PC-9 (cell line): ENCODE measurements at regions not wholly inside any gene's neighbourhood (a gene's known extent, or its start where the extent isn't known, plus 50 kb on each side); places are given as distances from the start of the nearest gene placed in this dataset.

ENCODE experiments used
- EZH2 ChIP-seq: fragments of 200-600 bp; sonication (generic); IDR thresholded peaks from 2 replicates; pipeline ENCODE4 v1.8.0; 2017; ENCODE audit warnings: antibody characterized with exemption, low read depth
- TF ChIP-seq, protein P1 (sequence below): fragments of 200-600 bp; sonication (generic); conservative IDR thresholded peaks from 2 replicates; pipeline ENCODE4 v1.6.1; 2017; ENCODE audit warnings: mixed run types, antibody characterized with exemption, mild to moderate bottlenecking, moderate library complexity

- TF ChIP-seq, protein P1, sequence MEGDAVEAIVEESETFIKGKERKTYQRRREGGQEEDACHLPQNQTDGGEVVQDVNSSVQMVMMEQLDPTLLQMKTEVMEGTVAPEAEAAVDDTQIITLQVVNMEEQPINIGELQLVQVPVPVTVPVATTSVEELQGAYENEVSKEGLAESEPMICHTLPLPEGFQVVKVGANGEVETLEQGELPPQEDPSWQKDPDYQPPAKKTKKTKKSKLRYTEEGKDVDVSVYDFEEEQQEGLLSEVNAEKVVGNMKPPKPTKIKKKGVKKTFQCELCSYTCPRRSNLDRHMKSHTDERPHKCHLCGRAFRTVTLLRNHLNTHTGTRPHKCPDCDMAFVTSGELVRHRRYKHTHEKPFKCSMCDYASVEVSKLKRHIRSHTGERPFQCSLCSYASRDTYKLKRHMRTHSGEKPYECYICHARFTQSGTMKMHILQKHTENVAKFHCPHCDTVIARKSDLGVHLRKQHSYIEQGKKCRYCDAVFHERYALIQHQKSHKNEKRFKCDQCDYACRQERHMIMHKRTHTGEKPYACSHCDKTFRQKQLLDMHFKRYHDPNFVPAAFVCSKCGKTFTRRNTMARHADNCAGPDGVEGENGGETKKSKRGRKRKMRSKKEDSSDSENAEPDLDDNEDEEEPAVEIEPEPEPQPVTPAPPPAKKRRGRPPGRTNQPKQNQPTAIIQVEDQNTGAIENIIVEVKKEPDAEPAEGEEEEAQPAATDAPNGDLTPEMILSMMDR, result no peak
- TF ChIP-seq EZH2, result no peak
Measured at GRCh38 chr1:232468249-232468648, 161.7 kb downstream of the SIPA1L2 start.
